ENCODE measurements at regions not wholly inside any gene's neighbourhood (a gene's known extent, or its start where the extent isn't known, plus 50 kb on each side); places are given as distances from the start of the nearest gene placed in this dataset.

- H3K9ac ChIP-seq (ENCODE audit: low read depth, low read length): no peak overlapping the region
- H2AFZ ChIP-seq (ENCODE audit: low read depth, low read length): no peak overlapping the region
- H3K9me3 ChIP-seq (ENCODE audit: insufficient read depth, low read length, severe bottlenecking): no peaks in the 10 kb centered on the region
- H3K27me3 ChIP-seq (ENCODE audit: insufficient read depth, low read length, poor library complexity): no peaks in the 10 kb centered on the region
- H3K36me3 ChIP-seq (ENCODE audit: insufficient read depth, low read length): no peaks in the 10 kb centered on the region
- no peak overlapping the region for H3K4me2 ChIP-seq (ENCODE audit: insufficient read depth, low read length)
- TF ChIP-seq CTCF (IDR thresholded peaks at IDR 0.05; ENCODE audit: borderline replicate concordance, extremely low read depth, low read length, poor library complexity, severe bottlenecking) (no peak), EZH2 (IDR thresholded peaks at IDR 0.05; ENCODE audit: borderline replicate concordance, low read depth, low read length, severe bottlenecking) (no peak)
- no peaks in the 10 kb centered on the region for H3K79me2 ChIP-seq (ENCODE audit: insufficient read depth, low read length)
- H3K4me1 ChIP-seq (ENCODE audit: insufficient read depth, low read length): no peaks in the 10 kb centered on the region
- ATAC-seq (ENCODE audit: insufficient read depth, low read depth): no peak
- no peak overlapping the region for H3K4me3 ChIP-seq (ENCODE audit: low read depth in 1 of 2, low read length in 2 of 2)
- no peak overlapping the region for H3K27ac ChIP-seq (ENCODE audit: low read length)
- no peaks in the 10 kb centered on the region for H4K20me1 ChIP-seq (ENCODE audit: insufficient read depth, low read length)
- no peak for DNase-seq
Observed at GRCh38 chr13:20331419-20331818, 99.3 kb upstream of the GJB6 start.

GRCh38 chr13:20326809-20327208, 94.7 kb upstream of the GJB6 start:
- Histone ChIP-seq H2AFZ (ENCODE audit: low read depth, low read length) (no peak overlapping the region), H3K9ac (ENCODE audit: low read depth, low read length) (no peak overlapping the region), H3K4me3 (ENCODE audit: low read depth in 1 of 2, low read length in 2 of 2) (no peak overlapping the region), H3K9me3 (ENCODE audit: insufficient read depth, low read length, severe bottlenecking) (peaks cover 9% of the 10 kb centered on the region), H3K36me3 (ENCODE audit: insufficient read depth, low read length) (no peaks in the 10 kb centered on the region), H3K79me2 (ENCODE audit: insufficient read depth, low read length) (no peaks in the 10 kb centered on the region), H3K4me2 (ENCODE audit: insufficient read depth, low read length) (no peak overlapping the region), H3K27ac (ENCODE audit: low read length) (no peak overlapping the region), H3K4me1 (ENCODE audit: insufficient read depth, low read length) (no peaks in the 10 kb centered on the region), H4K20me1 (ENCODE audit: insufficient read depth, low read length) (no peaks in the 10 kb centered on the region), H3K27me3 (ENCODE audit: insufficient read depth, low read length, poor library complexity) (no peaks in the 10 kb centered on the region)
- ATAC-seq (ENCODE audit: insufficient read depth, low read depth): no peak
- TF ChIP-seq CTCF (IDR thresholded peaks at IDR 0.05; ENCODE audit: borderline replicate concordance, extremely low read depth, low read length, poor library complexity, severe bottlenecking) (no peak), EZH2 (IDR thresholded peaks at IDR 0.05; ENCODE audit: borderline replicate concordance, low read depth, low read length, severe bottlenecking) (no peak)
- no peak for DNase-seq

GRCh38 chr13:20326276-20326675, 94.2 kb upstream of the GJB6 start:
- Histone ChIP-seq H2AFZ (ENCODE audit: low read depth, low read length) (no peak overlapping the region), H4K20me1 (ENCODE audit: insufficient read depth, low read length) (no peaks in the 10 kb centered on the region), H3K36me3 (ENCODE audit: insufficient read depth, low read length) (no peaks in the 10 kb centered on the region), H3K27me3 (ENCODE audit: insufficient read depth, low read length, poor library complexity) (no peaks in the 10 kb centered on the region), H3K4me3 (ENCODE audit: low read depth in 1 of 2, low read length in 2 of 2) (no peak overlapping the region), H3K4me2 (ENCODE audit: insufficient read depth, low read length) (no peak overlapping the region), H3K9me3 (ENCODE audit: insufficient read depth, low read length, severe bottlenecking) (peaks cover 9% of the 10 kb centered on the region), H3K4me1 (ENCODE audit: insufficient read depth, low read length) (no peaks in the 10 kb centered on the region), H3K9ac (ENCODE audit: low read depth, low read length) (no peak overlapping the region), H3K27ac (ENCODE audit: low read length) (no peak overlapping the region), H3K79me2 (ENCODE audit: insufficient read depth, low read length) (no peaks in the 10 kb centered on the region)
- TF ChIP-seq CTCF (IDR thresholded peaks at IDR 0.05; ENCODE audit: borderline replicate concordance, extremely low read depth, low read length, poor library complexity, severe bottlenecking) (no peak), EZH2 (IDR thresholded peaks at IDR 0.05; ENCODE audit: borderline replicate concordance, low read depth, low read length, severe bottlenecking) (no peak)
- ATAC-seq (ENCODE audit: insufficient read depth, low read depth): no peak
- DNase-seq: no peak

GRCh38 chr13:20320885-20321284, 88.8 kb upstream of the GJB6 start:
- no peaks in the 10 kb centered on the region for H4K20me1 ChIP-seq (ENCODE audit: insufficient read depth, low read length)
- H3K27ac ChIP-seq (ENCODE audit: low read length): no peak overlapping the region
- H3K79me2 ChIP-seq (ENCODE audit: insufficient read depth, low read length): no peaks in the 10 kb centered on the region
- H3K4me1 ChIP-seq (ENCODE audit: insufficient read depth, low read length): no peaks in the 10 kb centered on the region
- no peak overlapping the region for H3K4me2 ChIP-seq (ENCODE audit: insufficient read depth, low read length)
- no peak overlapping the region for H3K4me3 ChIP-seq (ENCODE audit: low read depth in 1 of 2, low read length in 2 of 2)
- H2AFZ ChIP-seq (ENCODE audit: low read depth, low read length): no peak overlapping the region
- no peak overlapping the region for H3K9ac ChIP-seq (ENCODE audit: low read depth, low read length)
- ATAC-seq (ENCODE audit: insufficient read depth, low read depth) (no peak), DNase-seq (no peak)
- TF ChIP-seq CTCF (IDR thresholded peaks at IDR 0.05; ENCODE audit: borderline replicate concordance, extremely low read depth, low read length, poor library complexity, severe bottlenecking): no peak
- TF ChIP-seq EZH2 (IDR thresholded peaks at IDR 0.05; ENCODE audit: borderline replicate concordance, low read depth, low read length, severe bottlenecking): no peak
- no peaks in the 10 kb centered on the region for H3K27me3 ChIP-seq (ENCODE audit: insufficient read depth, low read length, poor library complexity)
- H3K36me3 ChIP-seq (ENCODE audit: insufficient read depth, low read length): no peaks in the 10 kb centered on the region
- peaks cover 9% of the 10 kb centered on the region for H3K9me3 ChIP-seq (ENCODE audit: insufficient read depth, low read length, severe bottlenecking)

All from DND-41 (cell line).